ENCODE measurements at regions not wholly inside any gene's neighbourhood (a gene's known extent, or its start where the extent isn't known, plus 50 kb on each side); places are given as distances from the start of the nearest gene placed in this dataset.

- no peak overlapping the region for H3K27ac Mint-ChIP-seq
- intact Hi-C loops (cut with DNase I, micrococcal nuclease) = no loop called here
- no peak overlapping the region for H3K4me3 ChIP-seq (ENCODE audit: low read length)
- H3K27me3 ChIP-seq (ENCODE audit: control insufficient read depth in 1 of 2, insufficient read depth in 2 of 2, low read length in 2 of 2) = no peaks in the 10 kb centered on the region
- POLR2A ChIA-PET = no interaction called here
- CTCF ChIA-PET = no interaction called here
- DNase-seq (no peak), ATAC-seq (ENCODE audit: poor library complexity) (no peak)
- H3K4me3 Mint-ChIP-seq = no peak overlapping the region
- no peaks in the 10 kb centered on the region for H3K36me3 ChIP-seq (ENCODE audit: insufficient read depth, low read length)
- peaks cover 15% of the 10 kb centered on the region for H3K9me3 Mint-ChIP-seq
- TF ChIP-seq, protein P1, sequence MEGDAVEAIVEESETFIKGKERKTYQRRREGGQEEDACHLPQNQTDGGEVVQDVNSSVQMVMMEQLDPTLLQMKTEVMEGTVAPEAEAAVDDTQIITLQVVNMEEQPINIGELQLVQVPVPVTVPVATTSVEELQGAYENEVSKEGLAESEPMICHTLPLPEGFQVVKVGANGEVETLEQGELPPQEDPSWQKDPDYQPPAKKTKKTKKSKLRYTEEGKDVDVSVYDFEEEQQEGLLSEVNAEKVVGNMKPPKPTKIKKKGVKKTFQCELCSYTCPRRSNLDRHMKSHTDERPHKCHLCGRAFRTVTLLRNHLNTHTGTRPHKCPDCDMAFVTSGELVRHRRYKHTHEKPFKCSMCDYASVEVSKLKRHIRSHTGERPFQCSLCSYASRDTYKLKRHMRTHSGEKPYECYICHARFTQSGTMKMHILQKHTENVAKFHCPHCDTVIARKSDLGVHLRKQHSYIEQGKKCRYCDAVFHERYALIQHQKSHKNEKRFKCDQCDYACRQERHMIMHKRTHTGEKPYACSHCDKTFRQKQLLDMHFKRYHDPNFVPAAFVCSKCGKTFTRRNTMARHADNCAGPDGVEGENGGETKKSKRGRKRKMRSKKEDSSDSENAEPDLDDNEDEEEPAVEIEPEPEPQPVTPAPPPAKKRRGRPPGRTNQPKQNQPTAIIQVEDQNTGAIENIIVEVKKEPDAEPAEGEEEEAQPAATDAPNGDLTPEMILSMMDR (IDR thresholded peaks at IDR 0.05) = no peak
- H3K4me1 Mint-ChIP-seq (ENCODE audit: low read depth) = no peaks in the 10 kb centered on the region
- no peaks in the 10 kb centered on the region for H3K27me3 Mint-ChIP-seq
- H3K27ac ChIP-seq (ENCODE audit: low read depth in 1 of 2, low read length in 2 of 2) = no peak overlapping the region
- no peaks in the 10 kb centered on the region for H3K4me1 ChIP-seq (ENCODE audit: insufficient read depth, low read length)
- no peaks in the 10 kb centered on the region for H3K36me3 Mint-ChIP-seq (ENCODE audit: low read depth)
- no peaks in the 10 kb centered on the region for H3K9me3 ChIP-seq (ENCODE audit: control insufficient read depth in 1 of 2, insufficient read depth in 1 of 2, low read length in 2 of 2)
Observed at GRCh38 chr5:44225231-44226160, 163.7 kb downstream of the FGF10 start.

DNA sequence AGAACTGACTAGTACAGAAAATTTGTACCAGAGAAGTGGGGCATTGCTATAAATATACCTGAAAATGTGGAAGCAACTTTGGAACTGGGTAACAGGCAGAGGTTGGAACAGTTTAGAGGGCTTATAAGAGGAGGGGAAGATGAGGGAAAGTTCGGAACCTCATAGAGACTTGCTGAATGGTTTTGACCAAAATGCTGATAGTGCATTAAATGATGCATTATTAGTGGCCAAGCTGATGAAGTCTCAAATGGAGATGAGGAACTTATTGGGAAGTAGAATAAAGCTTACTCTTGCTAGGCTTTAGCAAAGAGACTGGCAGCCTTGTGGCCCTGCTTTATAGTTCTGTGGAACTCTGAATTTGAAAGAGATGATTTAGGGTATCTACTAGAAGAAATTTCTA lies 189.8 kb downstream of the FGF10 start:
- H3K27me3 ChIP-seq (ENCODE audit: control insufficient read depth in 1 of 2, insufficient read depth in 2 of 2, low read length in 2 of 2) = no peaks in the 10 kb centered on the region
- Mint-ChIP-seq H3K27me3 (no peaks in the 10 kb centered on the region), H3K9me3 (peaks cover 20% of the 10 kb centered on the region), H3K36me3 (ENCODE audit: low read depth) (no peaks in the 10 kb centered on the region), H3K4me3 (no peak overlapping the region), H3K27ac (no peak overlapping the region), H3K4me1 (ENCODE audit: low read depth) (no peaks in the 10 kb centered on the region)
- ChIA-PET CTCF (no interaction called here), POLR2A (no interaction called here)
- no peak overlapping the region for H3K27ac ChIP-seq (ENCODE audit: low read depth in 1 of 2, low read length in 2 of 2)
- no peak overlapping the region for H3K4me3 ChIP-seq (ENCODE audit: low read length)
- intact Hi-C loops (cut with DNase I, micrococcal nuclease) = no loop called here
- ATAC-seq (ENCODE audit: poor library complexity) (no peak), DNase-seq (no peak)
- H3K4me1 ChIP-seq (ENCODE audit: insufficient read depth, low read length) = no peaks in the 10 kb centered on the region
- no peaks in the 10 kb centered on the region for H3K36me3 ChIP-seq (ENCODE audit: insufficient read depth, low read length)
- peaks cover 5 to 12% of the 10 kb centered on the region in 2 experiments for H3K9me3 ChIP-seq (ENCODE audit: control insufficient read depth in 1 of 2, insufficient read depth in 1 of 2, low read length in 2 of 2)
- TF ChIP-seq, protein P1 (IDR thresholded peaks at IDR 0.05) = no peak

DNA sequence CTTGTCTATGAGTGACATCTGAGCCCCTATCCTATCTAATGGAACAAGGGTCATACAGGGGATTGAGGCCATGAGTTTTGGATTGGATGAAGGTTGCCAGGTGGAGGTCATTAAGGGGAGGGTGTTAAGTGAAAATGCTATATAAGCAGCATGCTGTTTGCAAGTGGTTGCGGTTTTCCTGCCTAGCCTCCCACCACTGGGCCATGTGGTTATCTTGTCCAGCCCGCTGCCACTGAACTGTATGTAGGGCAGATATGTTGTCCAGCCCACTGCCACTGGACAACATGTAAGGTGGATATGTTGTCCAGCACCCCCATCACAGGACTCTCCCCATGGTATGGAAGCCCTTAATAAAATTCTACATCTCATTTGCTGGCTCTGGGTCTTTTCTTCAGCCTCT lies 200.0 kb downstream of the FGF10 start:
- intact Hi-C loops (cut with DNase I, micrococcal nuclease) = no loop called here
- Histone ChIP-seq H3K27me3 (ENCODE audit: control insufficient read depth in 1 of 2, insufficient read depth in 2 of 2, low read length in 2 of 2) (no peaks in the 10 kb centered on the region), H3K4me3 (ENCODE audit: low read length) (no peak overlapping the region), H3K27ac (ENCODE audit: low read depth in 1 of 2, low read length in 2 of 2) (no peak overlapping the region), H3K9me3 (ENCODE audit: control insufficient read depth in 1 of 2, insufficient read depth in 1 of 2, low read length in 2 of 2) (peaks cover 0 to 17% of the 10 kb centered on the region in 2 experiments), H3K4me1 (ENCODE audit: insufficient read depth, low read length) (no peaks in the 10 kb centered on the region), H3K36me3 (ENCODE audit: insufficient read depth, low read length) (no peaks in the 10 kb centered on the region)
- H3K4me1 Mint-ChIP-seq (ENCODE audit: low read depth) = no peaks in the 10 kb centered on the region
- CTCF ChIA-PET = no interaction called here
- ATAC-seq (ENCODE audit: poor library complexity) = no peak
- POLR2A ChIA-PET = no interaction called here
- H3K9me3 Mint-ChIP-seq = peaks cover 6% of the 10 kb centered on the region
- no peak for DNase-seq
- H3K27ac Mint-ChIP-seq = no peak overlapping the region
- TF ChIP-seq, protein P1 (IDR thresholded peaks at IDR 0.05) = no peak
- H3K4me3 Mint-ChIP-seq = no peak overlapping the region
- no peaks in the 10 kb centered on the region for H3K36me3 Mint-ChIP-seq (ENCODE audit: low read depth)
- no peaks in the 10 kb centered on the region for H3K27me3 Mint-ChIP-seq
